Caco-2 (cell line): ENCODE measurements at regions not wholly inside any gene's neighbourhood (a gene's known extent, or its start where the extent isn't known, plus 50 kb on each side); places are given as distances from the start of the nearest gene placed in this dataset.

ENCODE experiments used
- BruUV-seq: library from RNA; stranded (reverse); fragments of 400-500 nt; replicated peaks from 2 replicates; lab custom pipeline; 2021; lab: Mats Ljungman, UMichigan
- CTCF ChIA-PET: fragments of 300-600 bp; sonication (Branson Sonifier 250); formaldehyde crosslinking; loops from one replicate; lab custom pipeline; 2022; ENCODE audit warnings: antibody characterized with exemption; lab: Charles Lee
- POLR2A ChIA-PET: fragments of 300-600 bp; sonication (Branson Sonifier 250); formaldehyde crosslinking; loops from one replicate; lab custom pipeline; 2022; ENCODE audit warnings: antibody characterized with exemption; lab: Charles Lee
- DNase-seq, 2 experiments: peaks; one replicate each; pipeline versions ENCODE4 v3.0.0 to v3.0.0-alpha.2; 2020 to 2022
- H3K27me3 ChIP-seq: replicated peaks from 2 replicates; pipeline ENCODE4 v1.6.0; 2011; ENCODE audit warnings: low read length; ENCODE audit not compliant: control insufficient read depth, insufficient read depth
- H3K36me3 ChIP-seq: 2 replicates; pipeline ENCODE4 v1.5.1; 2011; ENCODE audit warnings: low read length; ENCODE audit not compliant: control insufficient read depth, insufficient read depth
- H3K4me1 ChIP-seq: fragments of 250-450 bp; sonication (Bioruptor Pico); 2 replicates; pipeline ENCODE4 v1.5.1; 2020; ENCODE audit warnings: mild to moderate bottlenecking
- H3K4me3 ChIP-seq: 2 replicates; pipeline ENCODE4 v1.5.1; 2011; ENCODE audit warnings: low read depth, mild to moderate bottlenecking, control low read depth, low read length
- H3K9me3 ChIP-seq: fragments of 250-450 bp; sonication (Bioruptor Pico); 2 replicates; pipeline ENCODE4 v1.5.1; 2020; ENCODE audit warnings: mild to moderate bottlenecking, moderate library complexity
- H3K27ac Mint-ChIP-seq: one replicate; pipeline ENCODE4 v1.8.0; 2022; ENCODE audit warnings: mixed read lengths; ENCODE audit not compliant: unreplicated experiment
- H3K27me3 Mint-ChIP-seq: one replicate; pipeline ENCODE4 v1.8.0; 2022; ENCODE audit warnings: mixed read lengths; ENCODE audit not compliant: insufficient read depth, unreplicated experiment
- H3K36me3 Mint-ChIP-seq: one replicate; pipeline ENCODE4 v1.8.0; 2022; ENCODE audit warnings: mild to moderate bottlenecking, mixed read lengths; ENCODE audit not compliant: insufficient read depth, unreplicated experiment
- H3K4me1 Mint-ChIP-seq: one replicate; pipeline ENCODE4 v1.8.0; 2022; ENCODE audit warnings: low read depth, mixed read lengths; ENCODE audit not compliant: unreplicated experiment
- H3K4me3 Mint-ChIP-seq: one replicate; pipeline ENCODE4 v1.8.0; 2022; ENCODE audit warnings: mild to moderate bottlenecking, moderate library complexity, mixed read lengths; ENCODE audit not compliant: unreplicated experiment
- H3K9me3 Mint-ChIP-seq: one replicate; pipeline ENCODE4 v1.8.0; 2022; ENCODE audit warnings: mixed read lengths; ENCODE audit not compliant: unreplicated experiment
- intact Hi-C: fragments of 100-400 bp; cut with micrococcal nuclease; formaldehyde crosslinking; loops from one replicate; pipeline ENCODE4 v1.10.0; 2022; ENCODE audit not compliant: unreplicated experiment
- TF ChIP-seq, protein P1 (sequence below), 2 experiments: fragments of 200-600 bp in 1 of 2; IDR thresholded peaks; 1 replicate in 1 of 2; 2 replicates in 1 of 2; pipeline versions ENCODE4 v1.5.1 to v1.8.0; 2011 to 2022; ENCODE audit warnings: antibody characterized with exemption in 1 of 2, control low read depth in 1 of 2, inconsistent platforms in 1 of 2, low read depth in 1 of 2, low read length in 1 of 2, mild to moderate bottlenecking in 1 of 2, moderate library complexity in 1 of 2; ENCODE audit not compliant: insufficient read depth in 1 of 2, severe bottlenecking in 1 of 2, unreplicated experiment in 1 of 2

DNA sequence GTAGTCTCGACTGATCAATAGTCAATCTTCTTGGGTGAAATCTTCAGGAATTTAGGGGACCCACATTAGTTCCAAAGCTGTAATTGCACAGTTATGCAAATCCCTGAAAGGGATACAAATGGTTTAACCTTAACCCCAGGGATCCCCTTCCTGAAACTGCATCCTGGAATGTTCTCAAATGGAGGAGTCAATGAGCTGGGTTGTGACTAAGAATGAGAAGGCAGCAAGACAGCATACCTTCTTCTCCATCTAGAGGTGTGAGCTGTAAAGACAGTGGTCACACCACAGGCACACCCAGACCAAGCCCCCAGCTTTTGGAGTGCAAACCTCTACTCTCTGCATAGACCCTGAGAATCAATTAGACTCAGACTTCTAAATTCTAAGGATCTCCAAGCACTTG, 164.7 kb upstream of the MEIS1 start:
- no TSS peak for BruUV-seq
- Histone ChIP-seq H3K27me3 (no peaks in the 10 kb centered on the region), H3K9me3 (no peaks in the 10 kb centered on the region), H3K4me3 (no peak overlapping the region), H3K36me3 (no peaks in the 10 kb centered on the region), H3K4me1 (no peaks in the 10 kb centered on the region)
- no peak for DNase-seq
- no peaks in the 10 kb centered on the region for H3K36me3 Mint-ChIP-seq
- POLR2A ChIA-PET = no interaction called here
- intact Hi-C loops = no loop called here
- no peak overlapping the region for H3K27ac Mint-ChIP-seq
- H3K9me3 Mint-ChIP-seq = no peaks in the 10 kb centered on the region
- TF ChIP-seq, protein P1, sequence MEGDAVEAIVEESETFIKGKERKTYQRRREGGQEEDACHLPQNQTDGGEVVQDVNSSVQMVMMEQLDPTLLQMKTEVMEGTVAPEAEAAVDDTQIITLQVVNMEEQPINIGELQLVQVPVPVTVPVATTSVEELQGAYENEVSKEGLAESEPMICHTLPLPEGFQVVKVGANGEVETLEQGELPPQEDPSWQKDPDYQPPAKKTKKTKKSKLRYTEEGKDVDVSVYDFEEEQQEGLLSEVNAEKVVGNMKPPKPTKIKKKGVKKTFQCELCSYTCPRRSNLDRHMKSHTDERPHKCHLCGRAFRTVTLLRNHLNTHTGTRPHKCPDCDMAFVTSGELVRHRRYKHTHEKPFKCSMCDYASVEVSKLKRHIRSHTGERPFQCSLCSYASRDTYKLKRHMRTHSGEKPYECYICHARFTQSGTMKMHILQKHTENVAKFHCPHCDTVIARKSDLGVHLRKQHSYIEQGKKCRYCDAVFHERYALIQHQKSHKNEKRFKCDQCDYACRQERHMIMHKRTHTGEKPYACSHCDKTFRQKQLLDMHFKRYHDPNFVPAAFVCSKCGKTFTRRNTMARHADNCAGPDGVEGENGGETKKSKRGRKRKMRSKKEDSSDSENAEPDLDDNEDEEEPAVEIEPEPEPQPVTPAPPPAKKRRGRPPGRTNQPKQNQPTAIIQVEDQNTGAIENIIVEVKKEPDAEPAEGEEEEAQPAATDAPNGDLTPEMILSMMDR (IDR thresholded peaks at IDR 0.05; ENCODE audit: insufficient read depth in 1 of 2, low read depth in 1 of 2, low read length in 1 of 2, severe bottlenecking in 1 of 2, unreplicated experiment in 1 of 2) = no peak
- CTCF ChIA-PET = interaction anchor here (1.1 kb wide), 1 partner anchor 351 kb away, joined by 3 read pairs; no protein-coding TSS in a partner anchor
- H3K4me1 Mint-ChIP-seq = no peaks in the 10 kb centered on the region
- H3K4me3 Mint-ChIP-seq = no peak overlapping the region
- H3K27me3 Mint-ChIP-seq = no peaks in the 10 kb centered on the region

DNA sequence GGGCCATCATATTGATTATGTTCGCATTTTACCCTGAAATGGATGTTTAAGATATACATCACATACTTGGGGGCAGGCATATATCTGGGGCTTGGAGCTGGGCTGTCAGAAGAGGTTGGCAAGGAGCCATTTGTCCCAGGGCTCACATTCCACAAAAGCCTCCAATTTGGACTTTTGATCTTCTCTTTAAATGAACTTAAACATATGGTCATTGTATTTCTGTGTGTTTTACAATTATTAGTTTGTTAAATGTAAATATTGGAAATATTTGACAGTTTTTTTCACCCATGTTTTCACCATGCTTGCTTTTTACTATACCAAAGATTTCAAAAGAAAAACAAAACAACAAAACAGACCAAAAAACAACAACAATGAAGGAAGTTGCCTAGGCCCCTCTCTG, 165.8 kb upstream of the MEIS1 start:
- Histone ChIP-seq H3K36me3 (no peaks in the 10 kb centered on the region), H3K27me3 (no peaks in the 10 kb centered on the region), H3K4me1 (no peaks in the 10 kb centered on the region), H3K9me3 (no peaks in the 10 kb centered on the region), H3K4me3 (no peak overlapping the region)
- Mint-ChIP-seq H3K9me3 (no peaks in the 10 kb centered on the region), H3K36me3 (no peaks in the 10 kb centered on the region), H3K27ac (no peak overlapping the region), H3K4me3 (no peak overlapping the region), H3K27me3 (no peaks in the 10 kb centered on the region), H3K4me1 (no peaks in the 10 kb centered on the region)
- intact Hi-C loops = no loop called here
- POLR2A ChIA-PET = no interaction called here
- DNase-seq = no peak
- no TSS peak for BruUV-seq
- TF ChIP-seq, protein P1 (IDR thresholded peaks at IDR 0.05; ENCODE audit: insufficient read depth in 1 of 2, low read depth in 1 of 2, low read length in 1 of 2, severe bottlenecking in 1 of 2, unreplicated experiment in 1 of 2) = no peak
- CTCF ChIA-PET = no interaction called here

DNA sequence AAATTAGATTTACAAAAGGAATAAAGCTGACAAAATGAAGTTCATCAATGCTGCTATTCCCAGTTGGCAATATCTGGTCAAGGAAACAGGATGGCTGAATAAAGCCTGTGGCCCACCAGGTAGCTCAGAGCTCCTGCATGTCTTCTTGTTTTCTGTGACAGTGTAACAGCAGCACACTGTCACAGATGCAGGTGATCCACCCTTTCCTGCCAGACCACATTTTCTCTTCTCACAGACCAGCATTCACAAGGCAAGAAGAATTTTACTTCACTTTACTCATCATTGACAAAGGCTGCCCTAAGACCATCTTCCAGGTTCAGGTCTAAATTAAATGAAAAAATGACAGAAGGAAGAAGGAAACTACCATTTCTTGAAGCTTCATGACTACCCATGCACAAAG, 166.2 kb upstream of the MEIS1 start:
- Mint-ChIP-seq H3K27me3 (no peaks in the 10 kb centered on the region), H3K36me3 (no peaks in the 10 kb centered on the region), H3K9me3 (no peaks in the 10 kb centered on the region), H3K4me1 (no peaks in the 10 kb centered on the region), H3K4me3 (no peak overlapping the region), H3K27ac (no peak overlapping the region)
- intact Hi-C loops = no loop called here
- no TSS peak for BruUV-seq
- ChIA-PET POLR2A (no interaction called here), CTCF (no interaction called here)
- Histone ChIP-seq H3K4me1 (no peaks in the 10 kb centered on the region), H3K36me3 (no peaks in the 10 kb centered on the region), H3K9me3 (no peaks in the 10 kb centered on the region), H3K27me3 (no peaks in the 10 kb centered on the region), H3K4me3 (no peak overlapping the region)
- TF ChIP-seq, protein P1 (IDR thresholded peaks at IDR 0.05; ENCODE audit: insufficient read depth in 1 of 2, low read depth in 1 of 2, low read length in 1 of 2, severe bottlenecking in 1 of 2, unreplicated experiment in 1 of 2) = no peak
- no peak for DNase-seq
